Nephron (organoid): ENCODE measurements at regions not wholly inside any gene's neighbourhood (a gene's known extent, or its start where the extent isn't known, plus 50 kb on each side); places are given as distances from the start of the nearest gene placed in this dataset.

ENCODE experiments used
- H3K27ac Mint-ChIP-seq, 3 experiments: 2 replicates each; pipeline ENCODE4 v1.8.0; 2020; ENCODE audit warnings: mixed read lengths in 3 of 3, mild to moderate bottlenecking in 2 of 3, moderate library complexity in 1 of 3
- H3K27me3 Mint-ChIP-seq: 2 replicates; pipeline ENCODE4 v1.8.0; 2021; ENCODE audit warnings: low read depth, mild to moderate bottlenecking, moderate library complexity, mixed read lengths
- H3K36me3 Mint-ChIP-seq: 2 replicates; pipeline ENCODE4 v1.8.0; 2020; ENCODE audit warnings: low read depth, mixed read lengths
- H3K4me1 Mint-ChIP-seq: 2 replicates; pipeline ENCODE4 v1.8.0; 2020; ENCODE audit warnings: mixed read lengths
- H3K4me3 Mint-ChIP-seq, 3 experiments: 2 replicates each; pipeline ENCODE4 v1.8.0; 2020; ENCODE audit warnings: mild to moderate bottlenecking in 3 of 3, mixed read lengths in 3 of 3, moderate library complexity in 2 of 3
- H3K9me3 Mint-ChIP-seq: 2 replicates; pipeline ENCODE4 v1.8.0; 2020; ENCODE audit warnings: mixed read lengths
- TF ChIP-seq, protein P1 (sequence below), 3 experiments: fragments of 200-600 bp; sonication (generic); IDR thresholded peaks; one replicate each; pipeline ENCODE4 v1.5.0; 2021; ENCODE audit warnings: antibody characterized with exemption in 3 of 3; ENCODE audit not compliant: unreplicated experiment in 3 of 3

DNA sequence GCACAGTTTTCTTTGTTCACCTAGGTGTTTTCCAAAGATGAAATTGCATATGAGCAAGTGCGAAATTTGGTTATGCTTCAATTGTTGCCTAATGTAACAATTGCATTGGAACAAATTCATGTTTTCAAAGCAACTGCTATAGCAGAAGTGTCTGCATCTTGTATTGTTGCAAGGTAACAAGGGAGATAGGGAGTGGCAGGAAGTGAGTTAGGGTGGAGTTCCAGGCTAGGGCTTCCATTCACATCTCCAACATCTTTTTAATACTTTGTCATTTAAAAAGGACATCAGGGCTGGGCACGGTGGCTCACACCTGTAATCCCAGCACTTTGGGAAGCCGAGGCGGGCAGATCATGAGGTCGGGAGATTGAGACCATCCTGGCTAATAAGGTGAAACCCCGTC, 312.3 kb upstream of the E2F7 start:
- H3K27ac Mint-ChIP-seq: no peak overlapping the region
- TF ChIP-seq, protein P1, sequence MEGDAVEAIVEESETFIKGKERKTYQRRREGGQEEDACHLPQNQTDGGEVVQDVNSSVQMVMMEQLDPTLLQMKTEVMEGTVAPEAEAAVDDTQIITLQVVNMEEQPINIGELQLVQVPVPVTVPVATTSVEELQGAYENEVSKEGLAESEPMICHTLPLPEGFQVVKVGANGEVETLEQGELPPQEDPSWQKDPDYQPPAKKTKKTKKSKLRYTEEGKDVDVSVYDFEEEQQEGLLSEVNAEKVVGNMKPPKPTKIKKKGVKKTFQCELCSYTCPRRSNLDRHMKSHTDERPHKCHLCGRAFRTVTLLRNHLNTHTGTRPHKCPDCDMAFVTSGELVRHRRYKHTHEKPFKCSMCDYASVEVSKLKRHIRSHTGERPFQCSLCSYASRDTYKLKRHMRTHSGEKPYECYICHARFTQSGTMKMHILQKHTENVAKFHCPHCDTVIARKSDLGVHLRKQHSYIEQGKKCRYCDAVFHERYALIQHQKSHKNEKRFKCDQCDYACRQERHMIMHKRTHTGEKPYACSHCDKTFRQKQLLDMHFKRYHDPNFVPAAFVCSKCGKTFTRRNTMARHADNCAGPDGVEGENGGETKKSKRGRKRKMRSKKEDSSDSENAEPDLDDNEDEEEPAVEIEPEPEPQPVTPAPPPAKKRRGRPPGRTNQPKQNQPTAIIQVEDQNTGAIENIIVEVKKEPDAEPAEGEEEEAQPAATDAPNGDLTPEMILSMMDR (IDR thresholded peaks at IDR 0.05; ENCODE audit: unreplicated experiment in 3 of 3): no peak
- H3K36me3 Mint-ChIP-seq: no peaks in the 10 kb centered on the region
- H3K4me3 Mint-ChIP-seq: no peak overlapping the region
- H3K4me1 Mint-ChIP-seq: peaks cover 17% of the 10 kb centered on the region
- no peaks in the 10 kb centered on the region for H3K27me3 Mint-ChIP-seq
- no peaks in the 10 kb centered on the region for H3K9me3 Mint-ChIP-seq

DNA sequence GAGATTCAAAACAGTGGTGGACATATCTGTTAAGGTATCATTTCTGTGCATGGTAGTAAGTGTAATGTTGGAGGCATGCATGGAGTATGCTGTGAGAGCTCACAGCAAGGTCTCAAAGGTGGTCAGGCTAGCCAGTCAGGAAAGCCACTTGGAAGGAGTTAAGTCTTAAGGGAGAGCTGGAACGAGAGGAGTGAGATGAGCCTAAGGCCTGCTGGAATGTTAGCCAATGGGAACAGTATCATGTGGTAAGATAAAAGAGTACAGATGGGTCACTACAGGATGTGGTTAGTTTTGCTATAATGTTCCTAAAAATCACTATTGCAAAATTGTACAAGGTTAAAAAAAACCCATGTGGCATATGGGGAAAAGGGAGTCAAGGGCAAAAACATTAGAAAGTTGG, 311.7 kb upstream of the E2F7 start:
- Mint-ChIP-seq H3K4me1 (peaks cover 17% of the 10 kb centered on the region), H3K9me3 (no peaks in the 10 kb centered on the region), H3K36me3 (no peaks in the 10 kb centered on the region), H3K27ac (no peak overlapping the region), H3K27me3 (no peaks in the 10 kb centered on the region), H3K4me3 (no peak overlapping the region)
- TF ChIP-seq, protein P1 (IDR thresholded peaks at IDR 0.05; ENCODE audit: unreplicated experiment in 3 of 3): no peak

DNA sequence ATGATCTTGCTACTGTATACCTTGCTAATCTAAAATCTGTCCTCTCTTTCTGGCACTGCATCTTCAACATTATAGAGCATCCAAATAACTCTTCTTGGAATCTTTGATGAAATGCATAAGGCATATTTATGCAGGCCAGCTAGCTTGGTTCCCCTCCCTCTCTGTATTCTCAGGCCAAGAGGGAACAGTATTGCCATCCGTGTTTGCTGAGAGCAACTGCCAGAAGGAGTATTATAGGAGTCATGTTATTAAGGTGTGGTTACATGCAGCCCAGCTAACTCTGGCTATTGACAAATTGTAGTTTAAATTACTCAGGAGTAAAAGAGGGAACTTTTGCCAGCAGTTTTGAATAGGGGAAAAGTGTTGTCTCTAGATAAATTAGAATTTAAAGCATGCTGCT, 309.3 kb upstream of the E2F7 start:
- Mint-ChIP-seq H3K9me3 (no peaks in the 10 kb centered on the region), H3K27me3 (no peaks in the 10 kb centered on the region), H3K27ac (peak overlapping the region in 1 of 3 experiments; percentile 8), H3K4me3 (no peak overlapping the region), H3K4me1 (peaks cover 13% of the 10 kb centered on the region), H3K36me3 (no peaks in the 10 kb centered on the region)
- TF ChIP-seq, protein P1 (IDR thresholded peaks at IDR 0.05; ENCODE audit: unreplicated experiment in 3 of 3): no peak

DNA sequence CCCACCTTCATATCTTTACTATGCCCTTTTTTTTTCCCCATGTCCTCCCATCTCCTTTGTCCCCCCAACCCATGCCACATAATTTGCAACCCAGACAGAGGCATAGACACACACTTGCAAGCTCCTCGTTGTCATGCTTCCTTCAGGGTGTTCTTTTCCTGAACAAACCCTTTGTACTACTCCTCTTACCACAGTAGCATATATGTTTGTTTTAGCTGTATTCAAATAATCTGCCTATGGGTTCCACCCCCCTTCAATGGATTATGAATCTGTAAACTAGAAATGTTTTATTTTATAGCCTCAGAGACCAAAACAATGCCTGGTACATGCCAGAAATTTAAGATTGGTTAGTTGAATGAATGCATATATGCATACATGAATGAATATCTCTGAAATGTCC, 307.1 kb upstream of the E2F7 start:
- no peak overlapping the region for H3K4me3 Mint-ChIP-seq
- no peaks in the 10 kb centered on the region for H3K27me3 Mint-ChIP-seq
- no peaks in the 10 kb centered on the region for H3K36me3 Mint-ChIP-seq
- H3K4me1 Mint-ChIP-seq: peaks cover 10% of the 10 kb centered on the region
- TF ChIP-seq, protein P1 (IDR thresholded peaks at IDR 0.05; ENCODE audit: unreplicated experiment in 3 of 3): no peak
- peaks cover 4% of the 10 kb centered on the region for H3K9me3 Mint-ChIP-seq
- no peak overlapping the region for H3K27ac Mint-ChIP-seq

DNA sequence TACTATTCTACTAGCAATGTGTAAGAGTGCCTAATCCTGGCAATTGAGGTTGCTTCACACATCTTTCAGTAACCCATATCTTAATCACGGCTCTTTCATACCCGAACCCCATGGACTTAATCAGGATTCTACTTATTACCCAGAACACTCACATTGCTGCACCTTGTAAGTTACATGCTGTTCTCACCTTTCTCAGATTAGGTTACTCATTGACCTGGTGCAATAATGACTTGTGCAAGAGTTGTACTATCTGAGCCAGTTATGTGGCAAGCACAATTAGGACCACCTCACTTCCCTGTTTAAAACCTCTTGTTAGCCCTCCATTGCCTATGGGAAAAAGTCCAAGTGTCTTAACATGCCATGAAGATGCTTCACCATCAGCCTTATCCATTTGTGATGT, 306.7 kb upstream of the E2F7 start:
- Mint-ChIP-seq H3K4me3 (no peak overlapping the region), H3K27me3 (no peaks in the 10 kb centered on the region), H3K27ac (no peak overlapping the region), H3K36me3 (no peaks in the 10 kb centered on the region), H3K9me3 (peaks cover 4% of the 10 kb centered on the region), H3K4me1 (peaks cover 10% of the 10 kb centered on the region)
- TF ChIP-seq, protein P1 (IDR thresholded peaks at IDR 0.05; ENCODE audit: unreplicated experiment in 3 of 3): no peak

DNA sequence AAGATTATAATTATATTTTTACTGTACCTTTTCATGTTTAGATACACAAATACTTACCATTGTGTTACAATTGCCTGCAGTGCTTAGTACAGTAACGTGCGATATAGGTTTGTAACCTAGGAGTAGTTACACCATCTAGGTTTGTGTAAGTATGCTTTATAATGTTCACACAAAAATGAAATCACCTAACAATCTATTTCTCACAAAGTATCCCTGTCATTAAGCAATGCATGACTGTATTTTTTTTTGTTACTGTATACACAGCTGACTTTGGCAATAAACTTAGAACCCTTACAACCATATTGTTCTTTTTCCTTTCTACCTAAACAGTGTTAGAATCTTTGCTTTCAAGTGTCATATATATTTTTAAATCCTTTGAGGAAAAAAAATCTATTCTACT, 303.0 kb upstream of the E2F7 start:
- Mint-ChIP-seq H3K4me3 (no peak overlapping the region), H3K27me3 (no peaks in the 10 kb centered on the region)

More for the DNA sequence above, 303.0 kb upstream of the E2F7 start:
- no peak overlapping the region for H3K27ac Mint-ChIP-seq
- peaks cover 4% of the 10 kb centered on the region for H3K9me3 Mint-ChIP-seq
- TF ChIP-seq, protein P1 (IDR thresholded peaks at IDR 0.05; ENCODE audit: unreplicated experiment in 3 of 3): no peak
- H3K4me1 Mint-ChIP-seq: no peaks in the 10 kb centered on the region
- no peaks in the 10 kb centered on the region for H3K36me3 Mint-ChIP-seq
